PC-3 (cell line): ENCODE measurements at regions not wholly inside any gene's neighbourhood (a gene's known extent, or its start where the extent isn't known, plus 50 kb on each side); places are given as distances from the start of the nearest gene placed in this dataset.

ENCODE experiments used
- ATAC-seq: fragments of 200-7000 bp; cut with Tn5 transposase; 2 replicates; pipeline ENCODE4 v1.9.1; 2020; ENCODE audit warnings: mild to moderate bottlenecking, moderate library complexity
- BruUV-seq: library from RNA; stranded (reverse); fragments of 400-500 nt; replicated peaks from 2 replicates; lab custom pipeline; 2021; lab: Mats Ljungman, UMichigan
- CTCF ChIA-PET: fragments of 300-600 bp; sonication (Branson Sonifier 250); formaldehyde crosslinking; loops from one replicate; lab custom pipeline; 2022; ENCODE audit warnings: antibody characterized with exemption; lab: Charles Lee
- POLR2A ChIA-PET: fragments of 300-600 bp; sonication (Branson Sonifier 250); formaldehyde crosslinking; loops from one replicate; lab custom pipeline; 2022; ENCODE audit warnings: antibody characterized with exemption; ENCODE audit not compliant: unreplicated experiment; lab: Charles Lee
- DNase-seq: peaks from one replicate; pipeline ENCODE4 v3.0.0-alpha.2; 2015
- H2AFZ ChIP-seq: fragments of 300-600 bp; sonication (generic); 2 replicates; pipeline ENCODE4 v1.6.0; 2016; ENCODE audit warnings: antibody characterized with exemption, low read length
- H3F3A ChIP-seq: fragments of 300-600 bp; sonication (generic); one replicate; pipeline ENCODE4 v1.6.0; 2017; ENCODE audit warnings: antibody characterized with exemption, low read length, control low read depth, mild to moderate bottlenecking; ENCODE audit not compliant: unreplicated experiment
- H3K27ac ChIP-seq: fragments of 300-600 bp; sonication (generic); 2 replicates; pipeline ENCODE4 v1.5.1; 2016; ENCODE audit warnings: mild to moderate bottlenecking, low read length
- H3K27me3 ChIP-seq: fragments of 300-600 bp; sonication (generic); 2 replicates; pipeline ENCODE4 v1.6.1; 2016; ENCODE audit warnings: low read length, mixed read lengths
- H3K36me3 ChIP-seq: fragments of 300-600 bp; sonication (generic); 2 replicates; pipeline ENCODE4 v1.6.1; 2016; ENCODE audit warnings: low read depth, mixed run types, low read length, mixed read lengths
- H3K4me1 ChIP-seq: fragments of 300-600 bp; sonication (generic); 2 replicates; pipeline ENCODE4 v1.5.1; 2016; ENCODE audit warnings: low read length; ENCODE audit not compliant: insufficient read depth
- H3K4me2 ChIP-seq: fragments of 300-600 bp; sonication (generic); 2 replicates; pipeline ENCODE4 v1.6.0; 2016; ENCODE audit warnings: low read length
- H3K4me3 ChIP-seq: fragments of 300-600 bp; sonication (generic); 2 replicates; pipeline ENCODE4 v1.5.1; 2016; ENCODE audit warnings: mild to moderate bottlenecking, low read length, mixed read lengths
- H3K79me2 ChIP-seq: fragments of 300-600 bp; sonication (generic); 2 replicates; pipeline ENCODE4 v1.6.1; 2017; ENCODE audit warnings: low read length, mixed read lengths
- H3K9ac ChIP-seq: fragments of 300-600 bp; sonication (generic); 2 replicates; pipeline ENCODE4 v1.6.0; 2016; ENCODE audit warnings: mild to moderate bottlenecking, low read length
- H3K9me2 ChIP-seq: fragments of 300-600 bp; sonication (generic); replicated peaks from 2 replicates; pipeline ENCODE4 v1.6.1; 2016; ENCODE audit warnings: mixed run types, low read length, mixed read lengths
- H3K9me3 ChIP-seq: fragments of 300-600 bp; sonication (generic); 2 replicates; pipeline ENCODE4 v1.6.1; 2016; ENCODE audit warnings: low read length, mixed read lengths
- H4K20me1 ChIP-seq: fragments of 300-600 bp; sonication (generic); 2 replicates; pipeline ENCODE4 v1.6.1; 2016; ENCODE audit warnings: low read length, mixed read lengths
- EZH2 ChIP-seq: fragments of 300-600 bp; sonication (generic); IDR thresholded peaks from one replicate; pipeline ENCODE4 v1.6.1; 2017; ENCODE audit warnings: antibody characterized with exemption, mild to moderate bottlenecking, low read length; ENCODE audit not compliant: unreplicated experiment
- EZH2phosphoT487 ChIP-seq: fragments of 300-600 bp; sonication (generic); IDR thresholded peaks from 2 replicates; pipeline ENCODE4 v1.6.1; 2018; ENCODE audit warnings: mild to moderate bottlenecking, antibody characterized with exemption, low read length, borderline replicate concordance
- intact Hi-C: fragments of 100-400 bp; cut with micrococcal nuclease; formaldehyde crosslinking; loops from 2 replicates; pipeline ENCODE4 v1.9.0; 2023
- TF ChIP-seq, protein P1 (sequence below): fragments of 300-600 bp; sonication (generic); conservative IDR thresholded peaks from 2 replicates; pipeline ENCODE4 v1.5.1; 2017; ENCODE audit warnings: antibody characterized with exemption, low read depth, mild to moderate bottlenecking, low read length

- H3K9me2 ChIP-seq: no peaks in the 10 kb centered on the region
- H3K36me3 ChIP-seq: no peaks in the 10 kb centered on the region
- no peak overlapping the region for H3K9ac ChIP-seq
- H3K4me2 ChIP-seq: no peak overlapping the region
- H3K79me2 ChIP-seq: no peaks in the 10 kb centered on the region
- intact Hi-C loops: no loop called here
- CTCF ChIA-PET: no interaction called here
- no peak overlapping the region for H2AFZ ChIP-seq
- H3K27me3 ChIP-seq: no peaks in the 10 kb centered on the region
- H3K27ac ChIP-seq: no peak overlapping the region
- no TSS peak for BruUV-seq
- H3K4me1 ChIP-seq: no peaks in the 10 kb centered on the region
- TF ChIP-seq, protein P1, sequence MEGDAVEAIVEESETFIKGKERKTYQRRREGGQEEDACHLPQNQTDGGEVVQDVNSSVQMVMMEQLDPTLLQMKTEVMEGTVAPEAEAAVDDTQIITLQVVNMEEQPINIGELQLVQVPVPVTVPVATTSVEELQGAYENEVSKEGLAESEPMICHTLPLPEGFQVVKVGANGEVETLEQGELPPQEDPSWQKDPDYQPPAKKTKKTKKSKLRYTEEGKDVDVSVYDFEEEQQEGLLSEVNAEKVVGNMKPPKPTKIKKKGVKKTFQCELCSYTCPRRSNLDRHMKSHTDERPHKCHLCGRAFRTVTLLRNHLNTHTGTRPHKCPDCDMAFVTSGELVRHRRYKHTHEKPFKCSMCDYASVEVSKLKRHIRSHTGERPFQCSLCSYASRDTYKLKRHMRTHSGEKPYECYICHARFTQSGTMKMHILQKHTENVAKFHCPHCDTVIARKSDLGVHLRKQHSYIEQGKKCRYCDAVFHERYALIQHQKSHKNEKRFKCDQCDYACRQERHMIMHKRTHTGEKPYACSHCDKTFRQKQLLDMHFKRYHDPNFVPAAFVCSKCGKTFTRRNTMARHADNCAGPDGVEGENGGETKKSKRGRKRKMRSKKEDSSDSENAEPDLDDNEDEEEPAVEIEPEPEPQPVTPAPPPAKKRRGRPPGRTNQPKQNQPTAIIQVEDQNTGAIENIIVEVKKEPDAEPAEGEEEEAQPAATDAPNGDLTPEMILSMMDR: no peak
- no peak for TF ChIP-seq EZH2phosphoT487
- TF ChIP-seq EZH2: no peak
- no peak for ATAC-seq
- H3F3A ChIP-seq: no peaks in the 10 kb centered on the region
- H3K9me3 ChIP-seq: no peaks in the 10 kb centered on the region
- no peaks in the 10 kb centered on the region for H4K20me1 ChIP-seq
- no peak overlapping the region for H3K4me3 ChIP-seq
- POLR2A ChIA-PET: no interaction called here
- DNase-seq: no peak
Measured at GRCh38 chr13:63691474-63691873, 2275.8 kb upstream of the PCDH20 start.

- Histone ChIP-seq H3K9me2 (no peaks in the 10 kb centered on the region), H3K4me3 (no peak overlapping the region), H3K4me1 (no peaks in the 10 kb centered on the region), H3K79me2 (no peaks in the 10 kb centered on the region), H3K9me3 (no peaks in the 10 kb centered on the region), H3K27me3 (no peaks in the 10 kb centered on the region), H3K36me3 (no peaks in the 10 kb centered on the region), H3F3A (no peaks in the 10 kb centered on the region), H3K9ac (no peak overlapping the region), H2AFZ (no peak overlapping the region), H4K20me1 (no peaks in the 10 kb centered on the region), H3K4me2 (no peak overlapping the region), H3K27ac (no peak overlapping the region)
- no TSS peak for BruUV-seq
- TF ChIP-seq EZH2phosphoT487 (no peak), EZH2 (no peak)
- TF ChIP-seq, protein P1: no peak
- no peak for DNase-seq
- no peak for ATAC-seq
- POLR2A ChIA-PET: no interaction called here
- intact Hi-C loops: no loop called here
- CTCF ChIA-PET: no interaction called here
Measured at GRCh38 chr13:63690672-63691071, 2275.0 kb upstream of the PCDH20 start.

DNA sequence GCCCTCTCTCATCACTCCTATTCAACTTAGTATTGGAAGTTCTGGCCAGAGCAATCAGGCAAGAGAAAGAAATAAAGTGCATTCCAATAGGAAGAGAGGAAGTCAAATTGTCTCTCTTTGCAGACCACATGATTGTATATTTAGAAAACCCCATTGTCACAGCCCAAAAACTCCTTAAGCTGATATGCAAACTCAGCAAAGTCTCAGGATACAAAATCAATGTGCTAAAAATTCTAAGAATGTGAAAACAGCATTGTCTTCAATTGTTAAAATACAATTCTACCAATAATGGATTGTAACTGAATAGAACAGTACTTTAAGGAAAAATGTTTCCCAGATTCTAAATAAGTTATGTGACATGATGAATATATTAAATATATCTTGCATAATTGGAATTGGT lies 2269.2 kb upstream of the PCDH20 start:
- intact Hi-C loops: loop anchor here (10.0 kb wide), 1 partner anchor 560 kb away; no protein-coding TSS in a partner anchor
- TF ChIP-seq, protein P1: no peak
- TF ChIP-seq EZH2phosphoT487 (no peak), EZH2 (no peak)
- DNase-seq: no peak
- Histone ChIP-seq H3K79me2 (no peaks in the 10 kb centered on the region), H3K9me3 (no peaks in the 10 kb centered on the region), H3K4me3 (no peak overlapping the region), H3K4me2 (no peak overlapping the region), H4K20me1 (no peaks in the 10 kb centered on the region), H2AFZ (no peak overlapping the region), H3K9ac (no peak overlapping the region), H3K27ac (no peak overlapping the region), H3K4me1 (no peaks in the 10 kb centered on the region), H3K9me2 (no peaks in the 10 kb centered on the region), H3K27me3 (no peaks in the 10 kb centered on the region), H3K36me3 (no peaks in the 10 kb centered on the region), H3F3A (no peaks in the 10 kb centered on the region)
- BruUV-seq: no TSS peak
- ATAC-seq: no peak
- ChIA-PET POLR2A (no interaction called here), CTCF (no interaction called here)
